DMS53 treated with DMSO at 0.1 percent for 48 hours (cell line): ENCODE measurements at regions not wholly inside any gene's neighbourhood (a gene's known extent, or its start where the extent isn't known, plus 50 kb on each side); places are given as distances from the start of the nearest gene placed in this dataset.

Experiments used
- DNase-seq: peaks from one replicate; lab custom pipeline; 2025; ENCODE audit not compliant: unreplicated experiment; lab: John Stamatoyannopoulos, UW

DNA sequence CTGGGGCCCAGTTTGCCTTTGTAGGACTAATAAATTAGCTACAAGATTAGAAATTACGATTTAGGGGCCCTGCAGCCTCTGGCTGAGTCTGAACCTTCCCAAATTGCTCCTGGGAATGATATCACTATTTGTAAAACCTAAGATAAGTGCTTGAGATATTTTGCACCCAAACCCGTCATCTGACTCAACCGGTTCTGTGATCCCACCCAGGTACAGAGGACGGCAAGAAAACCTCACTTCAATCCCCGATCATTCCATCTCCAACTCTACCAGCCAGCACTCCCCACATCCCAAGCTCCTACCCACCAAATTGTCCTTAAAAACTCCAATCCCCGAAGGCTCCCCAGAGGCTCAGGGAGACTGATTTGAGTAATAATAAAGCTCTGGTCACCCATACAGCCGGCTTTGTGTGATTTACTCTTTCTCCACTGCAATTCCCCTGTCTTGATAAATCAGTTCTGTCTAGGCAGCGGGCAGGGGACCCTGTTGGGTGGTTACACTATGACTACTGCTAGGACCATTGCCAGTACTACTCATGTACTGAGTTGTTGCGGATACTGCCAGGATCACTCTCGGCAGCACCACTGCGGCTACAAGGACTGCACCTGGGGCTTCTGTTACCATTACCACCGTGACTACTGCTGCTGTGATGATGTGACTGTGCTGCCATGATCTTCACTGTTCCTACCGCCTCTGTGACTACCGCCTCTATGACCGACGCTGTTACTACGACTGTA lies 73.1 kb downstream of the IRF8 start:
- DNase-seq = no peak

DNA sequence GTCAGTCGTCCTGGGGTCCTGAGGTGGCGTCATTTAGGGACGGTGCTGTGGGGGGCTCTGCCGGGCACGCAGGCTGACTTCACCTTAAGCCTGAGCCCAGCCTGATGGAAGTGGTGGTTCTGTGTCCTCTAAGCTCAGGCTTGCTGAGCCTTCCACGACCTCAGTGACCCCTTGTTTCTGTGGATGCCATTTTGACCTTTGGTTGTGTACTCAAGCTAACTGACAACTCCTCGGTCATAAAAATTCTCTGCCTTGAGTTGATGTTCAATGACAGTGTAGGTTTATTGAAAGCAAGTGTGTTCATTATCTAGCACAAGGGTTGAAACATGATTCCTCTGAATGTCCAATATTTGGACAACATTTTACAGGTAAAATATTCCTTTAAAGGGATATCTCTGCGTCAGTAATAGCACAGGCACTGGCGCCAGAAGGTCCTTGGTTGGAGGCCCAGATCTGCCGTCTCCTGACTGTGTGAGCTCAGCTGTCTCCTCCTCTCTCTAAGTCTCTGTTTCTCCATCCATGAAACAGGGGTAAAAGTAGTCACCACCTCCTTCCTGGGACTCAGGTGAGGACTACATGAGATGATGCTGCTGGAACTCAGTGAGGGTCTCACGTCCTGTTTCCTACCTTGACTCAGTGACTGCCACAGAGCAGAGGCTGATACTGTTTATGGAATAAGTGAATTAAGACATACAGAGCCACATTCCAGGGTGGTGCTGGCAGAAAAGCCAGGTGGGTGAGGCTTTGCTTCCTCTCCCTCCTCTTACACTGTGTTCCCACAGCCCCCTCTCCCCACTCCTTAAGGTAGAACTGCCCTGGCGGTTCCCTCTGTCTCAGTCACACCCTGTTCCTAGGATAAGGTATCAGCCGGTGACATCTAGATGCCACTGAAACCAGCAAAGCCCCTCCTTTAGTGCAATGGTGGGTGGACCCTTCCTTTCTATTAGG lies 75.7 kb downstream of the IRF8 start:
- DNase-seq = no peak

- DNase-seq = no peak
Observed at GRCh38 chr16:85975451-85975981, 76.6 kb downstream of the IRF8 start.

DNA sequence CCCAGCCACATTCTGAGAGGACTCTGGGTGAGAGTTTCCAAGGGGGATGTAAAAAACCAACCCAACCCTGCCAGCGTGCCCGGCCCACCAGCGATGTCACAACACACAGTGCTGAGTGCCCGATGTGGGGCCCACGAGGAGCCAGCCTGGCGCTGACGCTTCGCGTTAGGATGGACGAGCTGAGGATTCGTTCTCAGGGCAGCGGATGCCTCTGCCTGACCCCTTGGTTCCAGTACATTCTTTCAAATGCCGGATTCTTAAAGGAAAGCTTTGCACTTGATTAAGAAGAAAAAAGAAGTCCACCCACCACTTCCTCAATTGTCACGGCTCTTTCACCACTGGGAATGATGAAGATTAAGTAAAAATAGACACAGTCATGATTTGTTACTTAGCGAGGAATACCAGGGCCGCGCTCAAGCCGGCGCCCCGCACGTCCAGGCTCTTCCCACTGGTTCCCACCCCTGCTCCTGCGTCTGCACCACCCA lies 79.4 kb downstream of the IRF8 start:
- DNase-seq = no peak

GRCh38 chr16:85978976-85979375 lies 80.0 kb downstream of the IRF8 start:
- no peak for DNase-seq

DNA sequence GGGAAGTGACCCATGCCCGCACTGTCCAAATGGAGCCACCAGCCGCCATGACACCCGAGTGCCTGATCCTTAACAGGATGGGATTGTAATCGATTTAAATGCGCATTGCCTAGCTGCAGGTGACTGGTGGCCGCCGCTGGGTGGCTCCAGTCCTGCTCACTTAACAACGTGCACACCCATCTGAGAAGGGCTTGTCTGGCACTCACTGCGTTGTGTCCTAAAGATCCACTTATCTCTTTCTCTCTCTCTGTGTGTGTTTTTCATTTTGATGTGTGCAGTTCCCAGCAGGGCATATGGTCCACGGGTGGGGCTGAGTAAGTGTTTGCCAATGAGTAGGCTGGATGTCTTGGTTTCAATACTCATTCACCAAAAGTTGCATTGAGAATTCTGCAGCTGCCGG lies 80.6 kb downstream of the IRF8 start:
- DNase-seq = no peak

GRCh38 chr16:85980686-85981085 lies 81.7 kb downstream of the IRF8 start:
- DNase-seq = no peak

DNA sequence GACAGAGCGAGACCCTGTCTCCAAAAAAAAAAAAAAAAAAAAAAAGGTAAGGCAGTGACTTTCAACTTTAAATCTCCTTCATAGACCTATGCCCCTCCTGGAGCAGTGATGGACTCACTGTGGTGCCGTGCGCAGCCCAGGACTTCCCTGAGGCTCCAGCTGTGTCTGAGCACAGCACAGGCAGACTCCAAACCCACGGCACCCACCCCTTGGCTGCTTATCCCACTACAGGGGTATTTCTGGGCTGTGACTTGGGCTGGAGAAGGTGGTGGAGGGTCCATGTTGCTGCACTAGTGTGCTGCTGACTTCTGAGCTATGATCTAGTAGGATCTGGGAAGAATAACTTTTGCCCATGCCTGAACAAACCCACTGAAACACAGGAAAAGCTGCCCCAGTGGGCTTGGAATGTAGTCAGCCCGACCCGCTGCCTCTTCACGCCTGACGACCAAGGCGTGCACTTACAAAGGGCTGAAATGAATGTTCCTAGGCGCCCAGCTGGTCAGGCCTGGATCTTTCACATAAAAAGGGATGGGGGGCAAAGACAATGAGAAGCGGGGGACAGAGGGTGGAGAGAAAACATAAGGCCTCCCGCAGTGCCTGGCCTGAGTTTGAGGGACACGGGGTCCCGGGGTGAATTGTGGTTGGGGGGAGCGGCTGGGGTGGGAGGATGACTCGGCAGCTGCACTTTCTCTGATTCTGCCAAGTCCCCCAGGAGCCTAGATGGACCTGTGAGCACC lies 83.0 kb downstream of the IRF8 start:
- no peak for DNase-seq

GRCh38 chr16:85982563-85982939 lies 83.6 kb downstream of the IRF8 start:
- DNase-seq = no peak

- no peak for DNase-seq
Observed at GRCh38 chr16:85983064-85983463, 84.1 kb downstream of the IRF8 start.

DNA sequence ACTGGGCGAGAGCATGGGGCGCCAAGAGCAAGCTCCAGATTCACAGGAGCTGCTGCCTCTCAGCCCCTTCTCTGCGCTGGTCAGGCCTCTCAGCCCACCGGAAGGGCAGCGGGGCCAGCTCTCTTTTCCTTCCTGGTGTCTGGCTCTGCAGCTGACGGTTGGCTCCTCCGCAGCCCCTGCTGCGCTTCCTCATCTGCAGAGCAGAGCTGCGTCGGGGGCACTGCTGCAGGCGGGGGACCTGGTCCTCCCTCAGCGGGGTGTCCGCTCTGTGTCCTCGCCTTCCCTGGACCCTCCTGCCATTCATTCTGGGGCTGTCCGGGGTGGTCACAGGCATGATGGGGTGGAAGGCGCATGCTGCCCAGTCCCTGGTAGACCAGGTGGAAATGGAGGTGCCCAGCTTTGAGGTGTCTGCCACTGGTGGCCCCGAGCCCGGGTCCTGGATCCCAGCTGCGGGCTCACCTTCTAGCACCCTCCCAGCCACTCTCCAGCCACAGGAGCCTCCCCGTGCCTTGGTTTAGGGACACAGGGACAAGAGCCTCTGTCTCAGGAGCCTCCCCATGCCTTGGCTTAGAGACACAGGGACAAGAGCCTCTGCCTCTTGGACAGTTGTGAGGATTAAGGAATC lies 84.8 kb downstream of the IRF8 start:
- no peak for DNase-seq

- no peak for DNase-seq
Observed at GRCh38 chr16:85984231-85984880, 85.4 kb downstream of the IRF8 start.

- no peak for DNase-seq
Observed at GRCh38 chr16:85984947-85985451, 86.0 kb downstream of the IRF8 start.

DNA sequence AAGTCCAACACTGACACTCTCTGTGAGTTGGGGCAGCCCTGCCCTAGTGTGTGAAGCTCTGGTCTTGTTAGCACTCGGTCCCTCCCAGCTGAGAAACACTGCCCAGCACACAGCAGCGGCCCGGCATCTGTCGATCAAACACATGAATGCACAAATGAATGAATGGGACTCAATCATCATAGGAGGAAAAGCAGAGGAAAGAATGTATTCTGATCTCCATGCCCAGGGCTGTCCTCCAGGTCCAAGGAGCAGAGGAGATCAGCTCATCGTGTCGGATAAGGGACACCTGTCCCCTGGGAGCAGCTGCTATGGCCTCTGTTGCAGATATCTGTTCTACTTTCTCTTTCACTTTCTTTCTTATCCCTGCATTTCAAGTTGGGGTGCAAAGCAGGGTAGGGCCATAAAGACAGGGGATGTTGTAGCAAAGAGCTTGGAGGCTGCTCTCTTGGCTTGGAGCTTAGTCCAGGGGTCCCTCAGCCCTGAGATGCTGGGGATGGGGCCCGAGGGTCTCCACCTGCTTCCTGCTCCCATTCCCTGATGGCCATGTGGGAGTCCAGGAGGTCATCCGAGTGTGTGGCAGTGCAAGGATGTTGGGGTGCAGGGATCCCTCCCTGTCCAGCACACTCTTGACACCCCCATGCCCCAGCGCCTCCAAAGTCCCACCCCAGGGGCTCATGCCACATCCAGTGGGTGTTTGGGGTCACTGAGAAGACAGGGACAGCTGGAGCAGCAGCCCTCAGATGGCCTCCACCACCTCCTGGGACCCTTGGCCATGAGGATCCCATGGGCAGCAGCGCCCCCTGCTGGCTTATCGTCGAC lies 88.2 kb downstream of the IRF8 start:
- no peak for DNase-seq

DNA sequence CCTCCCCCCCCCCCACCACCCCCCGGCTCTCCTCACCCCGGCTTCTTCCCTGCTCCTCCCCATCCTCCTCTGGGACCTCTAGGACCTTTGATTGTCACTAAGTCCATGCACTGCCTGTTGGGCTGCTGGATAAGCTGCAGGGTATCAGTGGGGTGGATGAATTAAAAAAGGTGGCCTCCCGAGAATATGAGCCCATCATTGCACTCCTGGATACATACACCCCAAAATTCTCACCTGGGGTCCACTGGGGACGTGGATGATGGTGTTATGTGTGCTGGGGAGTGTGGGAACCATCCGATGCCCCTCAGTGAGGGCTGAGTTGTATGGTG lies 88.8 kb downstream of the IRF8 start:
- DNase-seq = no peak

GRCh38 chr16:85988306-85988705 lies 89.3 kb downstream of the IRF8 start:
- DNase-seq = no peak

- DNase-seq = no peak
Observed at GRCh38 chr16:85988723-85989313, 89.9 kb downstream of the IRF8 start.

DNA sequence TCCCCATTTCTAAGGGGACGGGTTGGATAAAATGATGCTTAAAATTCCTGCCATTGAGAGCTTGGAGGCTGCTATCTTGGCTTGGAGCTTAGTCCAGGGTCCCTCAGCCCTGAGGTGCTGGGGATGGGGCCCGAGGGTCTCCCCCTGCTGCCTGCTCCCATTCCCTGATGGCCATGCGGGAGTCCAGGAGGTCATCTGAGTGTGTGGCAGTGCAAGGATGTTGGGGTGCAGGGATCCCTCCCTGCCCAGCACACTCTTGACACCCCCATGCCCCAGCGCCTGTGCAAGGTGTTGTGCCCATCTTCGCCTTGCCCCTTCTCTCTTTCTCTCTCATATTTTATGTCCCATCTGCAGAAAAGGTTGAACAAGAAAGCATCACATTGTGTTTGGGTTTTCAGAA lies 90.4 kb downstream of the IRF8 start:
- no peak for DNase-seq
